ELR (cell line): ENCODE measurements at regions not wholly inside any gene's neighbourhood (a gene's known extent, or its start where the extent isn't known, plus 50 kb on each side); places are given as distances from the start of the nearest gene placed in this dataset.

Experiments
- DNase-seq: peaks from one replicate; pipeline ENCODE4 v3.0.0-alpha.2; 2015; ENCODE audit warnings: low read depth

DNA sequence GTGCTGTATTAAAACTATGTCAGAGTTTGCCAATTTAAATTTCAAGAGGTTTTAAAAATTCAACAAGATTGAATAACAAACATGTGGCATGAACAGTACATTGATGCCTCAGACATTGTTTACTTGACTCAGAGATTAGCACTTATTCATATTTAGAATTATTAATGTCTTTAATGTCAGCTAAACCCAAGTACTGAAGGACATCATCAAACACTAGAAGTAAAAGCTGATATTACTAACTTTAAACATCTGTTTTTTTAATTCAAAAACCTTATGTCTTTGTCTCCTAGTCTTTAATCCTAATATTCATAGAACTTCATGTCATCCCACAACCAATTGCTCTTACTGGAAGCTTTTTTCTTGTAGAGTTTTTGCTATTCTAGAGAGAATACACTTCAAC, 406.2 kb upstream of the PCDH7 start:
- DNase-seq, result no peak

DNA sequence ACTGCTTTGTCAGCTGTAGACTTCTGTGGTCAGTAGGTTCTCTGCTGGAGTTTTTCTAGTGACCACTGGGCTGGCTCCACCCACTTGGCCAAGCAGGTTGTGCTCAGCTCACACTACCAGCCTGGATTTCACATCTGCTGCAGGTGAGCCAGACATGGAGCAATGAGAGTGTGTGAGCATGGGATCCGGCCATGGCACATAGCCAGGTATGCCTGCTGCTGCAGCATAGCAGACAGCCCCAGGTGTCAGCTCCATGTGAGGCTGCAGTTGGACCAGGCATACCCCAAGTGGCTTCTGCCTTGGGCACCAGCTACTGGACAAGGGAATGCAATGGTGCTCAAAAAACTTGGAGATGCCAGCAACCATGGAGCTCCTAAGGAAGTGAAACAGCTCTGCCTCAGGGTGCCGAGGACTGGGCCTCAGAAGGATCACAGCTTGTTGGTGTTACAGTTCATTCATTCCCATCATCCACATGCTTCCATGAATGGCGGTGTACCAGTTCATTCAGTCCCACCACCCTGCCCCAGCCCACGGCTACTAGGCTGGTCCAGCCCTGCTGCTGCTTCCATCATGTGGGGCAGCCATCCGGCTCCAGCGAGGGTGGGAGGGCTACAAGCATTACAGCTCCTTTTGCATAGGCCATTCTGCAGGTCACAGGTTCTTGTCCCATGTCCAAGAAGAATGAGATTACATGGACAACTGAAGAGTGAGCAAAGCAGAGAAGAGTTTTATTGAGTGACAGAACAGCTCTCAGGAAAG, 389.1 kb upstream of the PCDH7 start:
- DNase-seq, result no peak

DNA sequence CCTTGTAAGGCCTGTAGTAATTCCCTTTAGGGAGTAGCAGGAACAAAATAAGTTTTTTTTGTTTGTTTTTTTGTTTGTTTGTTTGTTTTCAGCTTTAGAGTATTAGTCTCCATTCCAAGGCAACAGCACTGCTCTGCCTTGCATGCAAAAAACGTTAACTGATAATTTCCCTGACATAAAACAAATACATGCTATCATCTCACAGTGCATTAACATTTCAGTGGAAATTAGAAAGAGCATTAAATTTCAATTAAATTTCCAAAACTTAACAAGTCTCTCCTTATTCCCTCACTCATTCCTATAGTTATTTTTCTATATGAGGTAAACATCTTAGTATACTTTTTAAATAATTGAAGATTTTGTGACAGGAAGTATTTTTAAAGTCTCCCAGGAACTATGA, 378.4 kb upstream of the PCDH7 start:
- no peak for DNase-seq

DNA sequence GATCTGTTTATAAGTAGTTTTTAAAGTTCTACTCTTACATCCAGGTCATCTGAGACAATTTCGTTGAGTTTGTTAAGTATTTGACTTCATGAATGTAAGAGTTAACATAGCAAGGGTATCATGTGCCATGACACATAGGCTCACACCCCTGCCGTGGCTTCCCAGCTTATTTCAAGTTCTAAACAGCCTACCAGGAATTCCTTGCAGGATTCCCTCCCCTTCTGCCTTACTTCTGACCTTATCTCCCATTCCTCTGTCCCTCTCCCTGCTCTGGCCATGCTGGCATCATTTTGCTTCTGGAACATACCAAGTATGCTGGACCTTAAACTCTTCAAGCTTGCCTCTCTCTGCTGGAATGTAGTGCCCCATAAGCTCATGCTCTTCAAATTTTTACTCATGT, 369.9 kb upstream of the PCDH7 start:
- DNase-seq, result no peak

DNA sequence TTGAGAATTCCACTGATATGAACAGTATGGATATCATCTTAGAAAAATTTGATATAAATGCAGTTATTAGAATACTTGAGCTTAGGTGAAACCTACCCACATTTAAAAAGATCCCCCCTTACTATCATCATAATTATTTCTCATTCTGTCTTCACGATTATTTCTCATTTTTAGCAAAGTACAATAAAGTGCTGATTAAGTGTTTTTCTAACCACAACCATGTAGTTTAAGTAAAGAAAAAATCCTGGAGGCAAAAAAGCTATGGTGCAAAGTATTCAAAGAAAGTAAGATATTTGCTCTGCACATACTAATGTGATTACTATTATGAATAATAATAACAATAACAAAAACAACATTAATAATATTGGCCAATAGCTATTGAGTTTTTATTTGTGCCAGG, 365.6 kb upstream of the PCDH7 start:
- DNase-seq, result no peak

DNA sequence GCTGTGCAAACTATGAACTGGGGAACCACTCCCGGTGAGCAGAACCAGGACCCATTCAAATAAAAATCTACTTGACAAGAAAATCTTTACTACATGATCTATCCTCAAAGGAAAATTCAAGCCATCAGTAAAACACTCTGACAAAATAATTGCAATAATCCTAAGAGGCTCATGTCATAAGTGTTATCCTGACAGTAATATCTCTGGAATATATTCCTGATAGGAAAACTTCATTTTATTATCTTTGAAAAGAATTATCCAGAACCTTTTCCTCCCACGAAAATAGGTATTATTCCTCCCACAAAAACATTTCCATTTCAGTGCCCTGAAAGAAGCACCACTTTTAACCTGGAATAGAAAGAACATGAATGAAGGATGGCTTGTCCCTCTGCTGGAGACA, 357.7 kb upstream of the PCDH7 start:
- DNase-seq, result no peak

DNA sequence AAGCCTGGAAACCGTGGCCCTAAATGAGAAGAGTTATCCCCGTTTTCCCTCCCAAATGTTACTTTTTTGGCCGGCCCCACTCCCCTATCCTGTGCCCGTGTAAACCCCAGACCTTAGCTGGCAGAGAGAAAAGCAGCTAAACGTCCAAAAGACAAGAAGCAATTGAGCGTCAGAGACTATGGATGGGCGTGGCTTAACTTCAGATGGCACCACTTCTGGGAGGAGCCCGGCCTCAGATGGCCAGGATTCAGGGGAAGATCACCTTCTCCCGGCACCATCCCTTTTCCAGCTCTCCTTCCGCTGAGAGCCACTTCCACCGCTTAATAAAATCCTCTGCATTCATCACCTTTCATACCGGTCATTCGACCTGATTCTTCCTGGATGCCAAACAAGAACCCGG, 350.1 kb upstream of the PCDH7 start:
- no peak for DNase-seq

DNA sequence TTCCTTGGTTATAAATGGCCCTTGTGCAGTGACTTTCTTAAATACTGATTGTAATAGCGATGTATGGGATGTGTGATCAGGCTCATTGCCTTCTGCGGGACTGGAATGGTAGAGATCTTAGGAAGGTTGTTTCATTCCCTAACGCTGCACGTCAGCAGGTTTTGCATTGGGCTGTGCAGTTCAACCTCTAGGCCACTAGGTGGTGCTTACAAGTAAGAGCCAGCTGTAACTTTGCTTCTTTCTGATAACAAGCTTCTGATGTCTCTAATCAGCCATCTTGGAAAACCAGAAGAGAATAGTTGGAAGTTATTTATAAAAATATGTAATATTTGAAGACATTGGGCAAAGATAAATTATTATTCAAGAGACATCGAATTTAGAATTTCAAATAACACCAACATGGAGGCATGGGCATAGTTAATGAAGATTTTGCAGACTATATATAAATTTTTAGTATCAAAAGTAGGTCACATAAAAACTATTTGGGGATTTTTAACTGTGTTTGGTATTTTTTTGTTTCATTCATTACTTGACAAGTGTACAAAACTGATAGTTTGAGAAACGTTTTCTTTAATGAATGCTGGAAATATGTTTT, 339.7 kb upstream of the PCDH7 start:
- peak; percentile 83 for DNase-seq

DNA sequence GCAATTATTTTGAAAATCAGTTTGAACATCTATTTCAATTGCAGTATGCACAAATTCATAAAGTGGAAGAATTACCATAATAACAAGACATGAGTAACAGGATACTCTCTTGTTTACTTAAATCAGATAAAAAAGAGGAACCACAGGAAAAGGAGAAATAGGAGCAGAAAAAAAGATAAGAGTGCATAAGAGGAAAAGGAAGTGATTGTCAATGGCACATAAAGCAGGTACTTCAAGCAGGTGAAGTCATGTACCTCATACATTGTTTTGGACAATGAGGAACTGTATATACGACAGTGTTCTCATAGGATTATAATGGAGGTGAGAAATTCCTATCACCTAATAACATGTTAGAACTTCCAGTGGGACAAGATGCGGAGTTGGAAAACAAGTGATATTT, 334.5 kb upstream of the PCDH7 start:
- DNase-seq, result peak; percentile 28

DNA sequence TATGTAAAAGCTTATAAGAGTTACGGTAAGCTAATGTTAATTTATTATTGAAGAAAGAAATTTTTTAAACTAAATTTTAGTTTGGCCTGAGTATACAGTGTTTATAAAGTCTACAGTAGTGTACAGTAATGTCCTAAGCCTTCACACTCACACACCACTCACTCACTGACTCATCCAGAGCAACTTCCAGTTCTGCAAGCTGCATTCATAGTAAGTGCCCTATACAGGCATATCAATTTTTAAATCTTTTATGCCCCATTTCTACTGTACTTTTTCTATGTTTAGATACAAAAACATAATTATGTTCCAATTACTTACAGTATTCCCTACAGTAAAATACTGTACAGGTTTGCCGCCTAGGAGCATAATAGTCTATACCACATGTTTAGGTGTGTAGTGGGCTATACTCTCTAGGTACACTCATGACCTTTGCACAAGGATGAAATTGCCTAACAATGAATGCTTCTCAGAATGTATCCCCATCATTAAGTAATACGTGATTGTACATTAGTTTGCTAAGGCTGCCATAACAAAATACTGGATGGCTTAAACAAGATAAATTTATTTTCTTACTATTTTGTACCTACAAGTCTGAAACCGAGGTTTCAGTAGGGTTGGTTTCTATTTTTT, 333.8 kb upstream of the PCDH7 start:
- DNase-seq, result peak; percentile 83

DNA sequence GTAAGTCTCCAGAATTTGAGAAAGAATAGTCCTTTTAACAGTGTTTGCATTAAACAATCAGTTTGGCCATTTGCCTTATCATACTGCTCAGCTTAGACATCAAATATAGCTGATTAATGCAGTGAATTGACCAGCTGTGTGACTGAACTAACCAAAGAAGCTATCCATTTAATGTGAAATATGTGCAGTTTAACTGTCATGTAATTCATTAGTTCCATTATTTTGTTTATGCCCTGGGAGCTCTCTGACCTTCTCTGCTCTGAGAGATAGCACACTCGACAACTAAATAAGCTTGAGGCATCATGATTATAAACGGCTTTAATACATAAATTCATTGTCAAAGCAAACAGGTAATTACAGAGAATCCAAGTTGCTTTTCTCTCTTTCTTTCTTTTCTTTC, 324.3 kb upstream of the PCDH7 start:
- DNase-seq, result no peak

DNA sequence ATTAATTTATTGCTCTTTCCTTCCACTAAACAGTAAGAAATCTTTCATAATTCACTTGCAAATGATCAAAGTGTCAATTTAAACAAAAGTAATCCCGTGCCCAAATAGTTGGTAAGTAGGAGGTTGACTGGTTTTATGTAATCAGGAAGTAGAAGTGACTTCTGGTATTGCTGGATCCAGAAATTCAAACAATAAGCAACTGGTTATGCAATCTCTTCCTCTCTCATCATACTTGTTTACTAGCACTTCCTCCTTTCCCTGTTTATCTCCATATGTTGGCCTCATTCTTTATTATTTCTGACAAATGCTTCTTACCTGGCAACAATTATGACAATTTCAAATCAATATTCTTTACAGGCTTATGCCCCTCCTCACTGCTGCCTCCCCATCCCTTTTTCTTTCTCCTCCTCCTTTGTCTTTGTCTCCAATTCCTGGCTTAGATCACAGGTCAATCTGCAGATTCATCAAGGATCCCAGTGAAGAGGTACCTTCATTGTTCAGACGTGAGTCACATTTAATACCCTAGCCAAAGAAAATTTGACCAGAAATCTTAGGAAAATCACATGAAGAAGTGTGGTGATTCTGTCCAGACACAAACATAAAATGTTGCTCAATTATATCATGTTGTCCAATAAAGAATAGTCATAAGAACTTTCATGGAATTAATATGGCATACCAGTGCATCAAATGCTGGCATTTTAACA, 323.2 kb upstream of the PCDH7 start:
- DNase-seq, result peak; percentile 50

DNA sequence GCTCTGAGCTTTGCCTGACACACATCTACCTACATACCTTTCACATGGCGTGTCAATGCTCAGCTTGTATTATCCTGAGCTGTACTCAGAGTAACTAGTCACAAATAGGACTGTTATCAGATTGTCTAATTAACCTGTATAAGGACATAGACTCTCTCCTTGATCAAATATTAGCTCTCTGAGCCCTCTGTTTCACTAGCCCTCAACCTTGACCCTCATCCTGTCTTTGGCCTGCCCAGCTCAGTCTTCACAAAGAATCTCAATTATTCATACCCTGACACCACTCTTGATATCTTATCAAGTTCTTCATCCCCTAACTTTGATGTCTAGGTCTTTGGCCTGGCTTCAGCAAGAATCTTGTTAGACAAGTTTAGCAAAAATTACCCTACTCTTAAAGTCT, 320.7 kb upstream of the PCDH7 start:
- peak; percentile 36 for DNase-seq

DNA sequence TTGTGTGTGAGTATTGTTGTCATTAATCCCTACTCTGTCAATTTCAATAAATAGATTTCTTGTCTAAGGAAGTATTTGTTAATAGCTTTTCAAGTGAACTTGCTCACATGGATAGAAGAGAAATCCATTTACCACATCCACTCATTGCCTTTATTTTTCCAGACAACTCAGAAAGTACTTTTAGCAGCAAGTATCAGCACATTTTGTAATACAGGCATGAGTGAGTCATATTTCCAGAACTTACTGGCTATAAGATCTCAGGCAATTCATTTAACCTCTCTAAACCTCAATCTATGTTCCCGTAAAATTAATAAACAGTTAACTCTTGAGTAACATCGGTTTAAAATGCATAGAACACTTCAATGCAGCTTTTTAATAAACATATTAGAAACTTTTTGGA, 317.9 kb upstream of the PCDH7 start:
- DNase-seq, result no peak

DNA sequence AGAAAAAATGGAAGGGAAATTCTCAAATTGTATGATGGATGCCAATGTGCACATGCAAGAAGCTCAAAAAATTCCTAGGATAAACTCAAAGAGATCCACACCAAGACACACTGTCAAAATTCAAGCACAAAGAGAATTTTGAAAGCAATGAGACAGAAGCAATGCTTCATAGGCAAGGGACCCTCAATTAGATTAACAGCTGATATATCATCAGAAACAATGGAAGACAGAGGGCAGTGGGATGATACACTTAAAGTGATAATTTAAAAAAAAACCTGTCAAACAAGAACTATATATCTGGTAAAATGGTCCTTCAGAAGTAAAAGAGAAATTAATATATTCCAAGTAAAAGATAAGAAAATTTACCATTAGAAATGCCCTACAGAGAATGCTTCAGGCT, 306.3 kb upstream of the PCDH7 start:
- no peak for DNase-seq

DNA sequence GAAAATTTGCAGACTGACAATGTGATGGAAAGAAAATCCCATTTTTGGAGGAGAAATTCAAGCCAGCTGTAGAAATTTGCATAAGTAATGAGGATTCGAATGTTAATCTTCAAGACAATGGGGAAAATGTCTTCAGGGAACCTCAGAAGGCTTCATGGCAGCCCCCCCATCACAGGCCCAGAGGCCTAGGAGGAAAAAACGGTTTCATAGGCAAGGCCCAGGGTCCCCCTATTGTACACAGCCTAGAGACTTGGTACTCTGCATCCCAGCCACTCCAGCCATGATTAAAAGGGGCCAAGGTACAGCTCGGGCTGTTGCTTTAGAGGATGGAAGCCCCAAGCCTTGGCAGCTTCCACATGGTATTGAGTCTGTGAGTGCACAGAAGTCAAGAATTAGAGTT, 303.6 kb upstream of the PCDH7 start:
- no peak for DNase-seq

DNA sequence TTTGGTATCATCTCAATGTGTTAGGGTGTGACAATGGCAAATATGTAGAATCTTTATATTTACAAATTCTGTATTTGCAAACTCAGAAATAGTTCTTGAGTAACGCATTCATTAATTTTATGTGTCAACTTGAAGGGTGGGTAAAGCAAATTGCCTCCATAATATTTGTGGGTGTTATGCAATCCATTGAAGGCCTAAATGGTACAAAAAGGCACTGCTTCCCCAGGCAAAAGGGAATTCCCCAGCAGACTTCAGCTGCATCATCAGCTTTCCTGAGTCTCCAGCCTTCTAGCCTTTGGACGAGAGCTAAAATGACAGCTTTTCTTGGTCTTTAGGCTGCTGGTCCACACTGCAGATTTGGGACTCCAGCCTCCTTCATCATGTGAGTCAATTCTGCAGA, 292.2 kb upstream of the PCDH7 start:
- no peak for DNase-seq

DNA sequence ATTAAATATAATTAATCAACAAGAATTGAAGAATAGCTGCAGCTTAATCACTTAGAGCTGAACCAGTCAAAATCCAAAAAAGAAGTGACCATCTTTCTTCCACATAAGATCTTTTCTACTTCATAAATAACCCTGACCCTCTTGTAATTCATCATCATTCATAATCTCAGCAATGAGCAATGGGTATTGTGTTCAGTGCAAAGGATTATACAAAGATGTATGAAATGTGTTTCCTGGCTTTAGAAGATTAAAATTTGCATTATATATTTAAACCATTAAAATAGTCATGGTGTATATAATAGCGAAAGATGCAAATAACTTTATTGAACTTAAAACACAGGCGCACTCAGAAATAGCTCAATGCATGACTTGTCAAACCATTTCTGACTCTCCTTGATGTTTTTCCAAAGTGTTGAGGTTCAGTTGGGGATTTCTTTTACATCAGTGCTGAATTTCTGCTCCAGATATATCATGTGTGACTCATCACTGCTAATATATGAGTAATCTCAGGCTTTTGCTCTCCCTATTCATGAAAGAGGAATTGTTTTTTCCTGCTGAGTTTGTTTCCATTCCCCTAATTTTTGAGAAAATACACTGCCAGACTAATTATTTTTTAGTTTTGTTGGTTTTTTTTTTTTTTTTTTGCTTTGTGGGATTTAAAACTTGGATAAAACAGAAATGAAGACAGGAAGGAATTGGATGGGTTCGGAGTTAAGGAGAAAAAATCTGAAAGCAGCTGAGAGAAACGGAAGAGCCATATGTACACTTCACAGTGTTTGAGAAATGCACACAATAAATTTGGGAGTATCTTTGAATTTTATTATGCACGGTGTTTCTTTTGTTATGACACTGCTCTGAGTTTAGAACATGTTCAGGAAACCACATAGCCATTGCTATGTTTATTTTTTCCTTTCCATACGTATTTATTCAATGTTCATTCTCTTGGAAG, 290.1 kb upstream of the PCDH7 start:
- peak; percentile 92 for DNase-seq

DNA sequence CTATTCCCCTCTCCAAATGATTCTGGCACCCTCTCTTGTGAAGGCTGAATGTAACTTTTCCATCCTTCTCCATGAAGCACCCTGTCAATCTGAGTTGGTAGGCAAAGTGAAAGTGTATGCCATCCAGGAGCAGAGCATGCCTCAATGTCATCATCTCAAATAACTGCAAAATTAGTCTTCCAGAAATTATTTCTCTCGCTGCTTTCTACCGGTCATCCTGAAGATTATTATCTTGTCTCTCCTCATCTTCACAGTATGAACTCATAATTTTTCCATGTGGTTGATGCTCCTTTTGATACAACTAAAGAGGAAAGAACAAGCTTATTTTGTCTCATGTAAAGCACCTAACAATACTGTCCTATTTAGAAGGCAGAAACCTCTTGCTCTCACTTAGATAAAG, 285.5 kb upstream of the PCDH7 start:
- DNase-seq, result peak; percentile 8

DNA sequence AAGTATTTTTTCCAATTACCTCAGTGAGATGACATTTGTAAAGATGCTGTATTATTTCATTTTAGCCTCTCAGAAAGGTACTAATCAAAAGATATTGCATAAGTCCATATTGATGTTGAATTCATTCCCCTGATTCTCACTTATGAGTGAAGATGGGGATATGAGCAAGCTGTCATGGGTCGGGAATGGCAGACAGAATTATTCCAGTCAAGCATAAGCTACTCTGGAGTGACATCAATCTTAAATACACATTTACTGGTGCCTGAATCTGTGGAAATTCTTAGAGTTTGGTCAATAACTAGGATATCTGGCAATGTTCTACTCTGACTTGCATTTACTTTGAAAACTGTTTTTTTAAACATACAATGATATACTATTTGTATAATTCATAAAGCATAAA, 283.8 kb upstream of the PCDH7 start:
- DNase-seq, result no peak

DNA sequence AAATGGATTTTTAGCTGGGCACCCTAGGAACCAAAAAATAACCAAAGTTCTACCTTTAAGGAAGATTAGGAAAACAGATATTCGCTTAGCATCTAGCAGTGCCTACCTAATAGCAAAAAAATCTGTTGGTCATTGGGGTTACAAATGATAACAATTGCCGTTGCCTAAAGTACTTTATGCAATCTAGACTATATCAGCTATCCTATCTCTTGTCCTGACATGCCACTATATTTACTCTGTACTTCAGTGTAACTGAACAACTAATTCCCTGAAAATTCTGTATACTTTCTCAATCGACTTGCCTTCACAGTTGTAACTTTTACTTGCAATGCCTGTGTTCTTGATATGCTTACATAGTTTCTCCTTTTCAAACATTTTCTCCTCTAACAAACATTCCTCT, 282.9 kb upstream of the PCDH7 start:
- DNase-seq, result no peak

DNA sequence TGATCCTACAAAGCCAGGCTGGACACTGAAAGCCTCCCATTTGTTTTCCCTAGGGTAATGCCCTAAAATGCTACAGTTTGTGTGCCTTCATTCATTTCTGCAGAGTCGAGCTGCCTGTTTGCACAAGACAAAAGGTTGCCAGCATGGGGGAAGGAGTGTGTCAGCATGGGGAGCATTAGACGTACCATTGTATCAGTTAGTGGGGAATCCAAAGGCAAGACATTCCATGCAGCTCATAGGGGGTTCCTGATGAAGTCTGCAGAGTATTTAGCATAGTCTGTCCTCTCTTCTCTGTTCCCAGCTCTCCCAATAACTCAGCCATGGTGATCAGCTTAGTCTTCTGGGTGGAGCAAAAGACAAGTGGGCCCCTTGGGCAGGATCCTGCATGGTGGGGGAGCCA, 276.9 kb upstream of the PCDH7 start:
- DNase-seq, result no peak
